ENCODE measurements at regions not wholly inside any gene's neighbourhood (a gene's known extent, or its start where the extent isn't known, plus 50 kb on each side); places are given as distances from the start of the nearest gene placed in this dataset.

GRCh38 chr15:93274257-93274656 is 185.2 kb upstream of the RGMA start:
- Histone ChIP-seq H3K4me3 (no peak overlapping the region), H3K9me3 (ENCODE audit: low read depth, low read length) (no peaks in the 10 kb centered on the region), H3K27ac (no peak overlapping the region), H3K9ac (ENCODE audit: insufficient read length) (no peak overlapping the region), H3K36me3 (ENCODE audit: insufficient read depth, low read length) (no peaks in the 10 kb centered on the region)
- TF ChIP-seq FOXP2 (optimal IDR thresholded peaks at IDR 0.05; ENCODE audit: control extremely low read depth, extremely low read length, insufficient read depth) (no peak), EZH2 (IDR thresholded peaks at IDR 0.05) (no peak), POLR2AphosphoS5 (IDR thresholded peaks at IDR 0.05; ENCODE audit: borderline replicate concordance, low read depth, low read length) (no peak)
- DNase-seq (ENCODE audit: low read depth, low spot score), result no peak

DNA sequence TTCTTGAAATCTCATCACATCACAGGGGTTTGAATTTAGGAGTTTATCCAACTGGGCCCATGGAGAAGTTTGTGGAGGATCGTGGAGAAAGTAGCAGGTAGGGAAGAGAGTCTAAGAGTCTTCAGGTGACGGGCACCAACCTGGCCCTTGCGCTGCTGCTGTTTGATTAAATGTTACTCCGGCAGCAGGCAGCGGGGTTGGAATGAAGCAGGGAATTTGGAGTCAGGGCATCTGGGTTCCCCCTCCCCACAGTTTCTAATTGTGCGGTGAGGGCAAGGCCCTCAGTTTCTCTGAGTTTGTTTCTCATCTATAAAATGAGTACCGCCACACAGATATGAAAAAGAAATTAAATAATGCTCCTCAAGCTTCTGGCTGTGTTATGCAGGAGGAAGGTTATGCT is 182.9 kb upstream of the RGMA start:
- Histone ChIP-seq H3K27ac (no peak overlapping the region), H3K9me3 (ENCODE audit: low read depth, low read length) (no peaks in the 10 kb centered on the region), H3K9ac (ENCODE audit: insufficient read length) (no peak overlapping the region), H3K36me3 (ENCODE audit: insufficient read depth, low read length) (no peaks in the 10 kb centered on the region), H3K4me3 (no peak overlapping the region)
- TF ChIP-seq FOXP2 (optimal IDR thresholded peaks at IDR 0.05; ENCODE audit: control extremely low read depth, extremely low read length, insufficient read depth), result no peak
- no peak for DNase-seq (ENCODE audit: low read depth, low spot score)

DNA sequence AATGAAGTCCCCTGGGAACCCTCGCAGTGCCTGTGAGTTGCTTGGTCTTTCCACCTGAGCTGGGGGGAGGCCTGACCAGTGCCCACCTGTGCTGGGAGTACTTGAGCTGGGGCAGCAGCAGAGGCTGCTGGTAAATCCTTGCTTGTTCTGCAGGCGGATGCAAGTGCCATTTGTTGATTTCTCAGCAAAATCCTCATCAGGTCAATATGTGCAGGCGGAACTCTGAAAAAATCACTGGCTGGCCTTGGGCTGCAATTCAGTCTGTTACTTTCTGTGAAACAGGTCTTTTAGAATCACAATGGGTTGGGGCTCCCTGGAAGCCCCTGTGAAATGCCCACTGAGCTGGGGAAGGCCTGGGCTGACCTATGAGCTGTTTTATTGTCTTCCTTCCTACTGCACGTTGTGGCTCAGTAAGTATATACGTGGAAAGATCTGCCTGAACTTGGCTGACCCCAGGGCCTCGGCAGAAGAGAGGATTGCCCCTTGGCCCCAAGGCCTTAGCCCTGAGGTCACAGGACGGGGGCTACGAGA is 182.0 kb upstream of the RGMA start:
- no peaks in the 10 kb centered on the region for H3K9me3 ChIP-seq (ENCODE audit: low read depth, low read length)
- no peak overlapping the region for H3K4me3 ChIP-seq
- no peaks in the 10 kb centered on the region for H3K36me3 ChIP-seq (ENCODE audit: insufficient read depth, low read length)
- H3K9ac ChIP-seq (ENCODE audit: insufficient read length), result no peak overlapping the region
- no peak for DNase-seq (ENCODE audit: low read depth, low spot score)
- no peak overlapping the region for H3K27ac ChIP-seq
- TF ChIP-seq FOXP2 (optimal IDR thresholded peaks at IDR 0.05; ENCODE audit: control extremely low read depth, extremely low read length, insufficient read depth) (no peak), POLR2AphosphoS5 (IDR thresholded peaks at IDR 0.05; ENCODE audit: borderline replicate concordance, low read depth, low read length) (no peak), EZH2 (IDR thresholded peaks at IDR 0.05) (no peak)

GRCh38 chr15:93268066-93268465 is 179.1 kb upstream of the RGMA start:
- Histone ChIP-seq H3K27ac (no peak overlapping the region), H3K9ac (ENCODE audit: insufficient read length) (no peak overlapping the region), H3K9me3 (ENCODE audit: low read depth, low read length) (no peaks in the 10 kb centered on the region), H3K4me3 (no peak overlapping the region), H3K36me3 (ENCODE audit: insufficient read depth, low read length) (no peaks in the 10 kb centered on the region)
- TF ChIP-seq FOXP2 (optimal IDR thresholded peaks at IDR 0.05; ENCODE audit: control extremely low read depth, extremely low read length, insufficient read depth) (no peak), POLR2AphosphoS5 (IDR thresholded peaks at IDR 0.05; ENCODE audit: borderline replicate concordance, low read depth, low read length) (no peak), EZH2 (IDR thresholded peaks at IDR 0.05) (no peak)
- DNase-seq (ENCODE audit: low read depth, low spot score), result no peak

DNA sequence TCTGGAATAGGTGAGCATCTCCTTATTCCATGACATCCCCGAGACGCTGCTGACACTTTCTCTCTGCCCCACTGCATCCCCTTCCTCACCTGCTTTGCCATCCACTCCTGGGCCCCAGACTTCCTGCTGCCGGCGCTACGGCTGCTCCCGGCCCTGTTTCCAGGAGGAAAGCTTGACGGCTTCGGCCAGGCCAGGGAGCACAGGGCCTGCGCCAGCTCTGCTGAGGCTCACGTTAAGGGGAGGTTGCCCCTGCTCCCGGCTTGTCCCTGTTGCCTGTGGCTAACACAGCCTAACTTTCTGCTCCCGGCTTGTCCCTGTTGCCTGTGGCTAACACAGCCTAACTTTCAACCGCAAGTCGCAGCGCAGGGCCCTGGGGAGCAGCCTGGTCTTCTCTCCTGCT is 177.3 kb upstream of the RGMA start:
- Histone ChIP-seq H3K9ac (ENCODE audit: insufficient read length) (no peak overlapping the region), H3K27ac (no peak overlapping the region), H3K36me3 (ENCODE audit: insufficient read depth, low read length) (no peaks in the 10 kb centered on the region), H3K9me3 (ENCODE audit: low read depth, low read length) (no peaks in the 10 kb centered on the region), H3K4me3 (no peak overlapping the region)
- no peak for TF ChIP-seq POLR2AphosphoS5 (IDR thresholded peaks at IDR 0.05; ENCODE audit: borderline replicate concordance, low read depth, low read length)
- TF ChIP-seq FOXP2 (optimal IDR thresholded peaks at IDR 0.05; ENCODE audit: control extremely low read depth, extremely low read length, insufficient read depth), result no peak
- TF ChIP-seq EZH2 (IDR thresholded peaks at IDR 0.05), result no peak
- no peak for DNase-seq (ENCODE audit: low read depth, low spot score)

GRCh38 chr15:93265111-93265556 is 176.1 kb upstream of the RGMA start:
- no peak for DNase-seq (ENCODE audit: low read depth, low spot score)

GRCh38 chr15:93261845-93262244 is 172.8 kb upstream of the RGMA start:
- Histone ChIP-seq H3K4me3 (no peak overlapping the region), H3K27ac (no peak overlapping the region), H3K9ac (ENCODE audit: insufficient read length) (no peak overlapping the region), H3K9me3 (ENCODE audit: low read depth, low read length) (no peaks in the 10 kb centered on the region), H3K36me3 (ENCODE audit: insufficient read depth, low read length) (no peaks in the 10 kb centered on the region)
- DNase-seq (ENCODE audit: low read depth, low spot score), result no peak
- no peak for TF ChIP-seq FOXP2 (optimal IDR thresholded peaks at IDR 0.05; ENCODE audit: control extremely low read depth, extremely low read length, insufficient read depth)
- no peak for TF ChIP-seq EZH2 (IDR thresholded peaks at IDR 0.05)
- TF ChIP-seq POLR2AphosphoS5 (IDR thresholded peaks at IDR 0.05; ENCODE audit: borderline replicate concordance, low read depth, low read length), result no peak

More at GRCh38 chr15:93265111-93265556, 176.1 kb upstream of the RGMA start:
- Histone ChIP-seq H3K4me3 (no peak overlapping the region), H3K27ac (no peak overlapping the region), H3K9me3 (ENCODE audit: low read depth, low read length) (no peaks in the 10 kb centered on the region), H3K9ac (ENCODE audit: insufficient read length) (no peak overlapping the region), H3K36me3 (ENCODE audit: insufficient read depth, low read length) (no peaks in the 10 kb centered on the region)
- TF ChIP-seq FOXP2 (optimal IDR thresholded peaks at IDR 0.05; ENCODE audit: control extremely low read depth, extremely low read length, insufficient read depth) (no peak), POLR2AphosphoS5 (IDR thresholded peaks at IDR 0.05; ENCODE audit: borderline replicate concordance, low read depth, low read length) (no peak), EZH2 (IDR thresholded peaks at IDR 0.05) (no peak)

DNA sequence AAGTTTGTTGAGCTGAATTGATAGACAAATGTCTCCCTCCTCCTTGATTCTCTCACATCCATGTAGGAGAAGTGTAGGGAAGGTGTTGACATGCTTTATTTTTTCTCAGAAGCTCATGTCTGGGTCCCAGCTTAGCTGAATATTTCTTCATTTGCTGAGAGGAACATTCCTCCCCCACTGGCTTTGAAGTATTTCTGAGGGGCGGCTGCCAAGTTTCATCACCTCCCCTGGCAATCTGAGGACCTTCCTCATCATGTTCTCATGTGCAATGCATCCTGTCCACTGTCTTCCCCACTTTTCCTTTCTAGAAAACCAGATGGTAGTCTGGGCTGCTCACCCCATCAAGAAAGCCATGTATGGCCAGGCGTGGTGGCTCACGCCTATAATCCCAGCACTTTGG is 168.9 kb upstream of the RGMA start:
- Histone ChIP-seq H3K27ac (no peak overlapping the region), H3K36me3 (ENCODE audit: insufficient read depth, low read length) (no peaks in the 10 kb centered on the region), H3K9me3 (ENCODE audit: low read depth, low read length) (no peaks in the 10 kb centered on the region), H3K9ac (ENCODE audit: insufficient read length) (no peak overlapping the region), H3K4me3 (no peak overlapping the region)
- DNase-seq (ENCODE audit: low read depth, low spot score), result no peak
- no peak for TF ChIP-seq EZH2 (IDR thresholded peaks at IDR 0.05)
- no peak for TF ChIP-seq FOXP2 (optimal IDR thresholded peaks at IDR 0.05; ENCODE audit: control extremely low read depth, extremely low read length, insufficient read depth)
- TF ChIP-seq POLR2AphosphoS5 (IDR thresholded peaks at IDR 0.05; ENCODE audit: borderline replicate concordance, low read depth, low read length), result no peak

DNA sequence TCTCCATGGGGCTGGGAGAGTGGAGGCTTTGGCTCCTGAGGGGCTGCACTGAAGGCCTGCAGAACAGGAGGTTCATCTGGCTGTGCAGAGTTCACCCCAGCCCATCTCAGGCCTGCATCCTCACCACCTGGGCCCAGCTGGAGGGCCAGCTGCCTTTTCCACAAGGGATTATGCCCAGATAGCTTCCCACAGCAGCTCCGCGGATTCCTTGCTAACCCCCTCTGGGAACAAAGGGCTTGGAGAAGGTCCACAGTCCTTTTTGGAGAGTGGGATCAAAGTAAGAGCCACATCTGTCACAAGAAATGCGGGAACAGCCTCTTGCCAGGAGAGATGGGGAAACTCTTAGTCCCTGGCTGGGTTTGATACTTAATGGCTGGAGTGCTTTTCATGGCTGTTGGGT is 164.7 kb upstream of the RGMA start:
- no peaks in the 10 kb centered on the region for H3K9me3 ChIP-seq (ENCODE audit: low read depth, low read length)
- H3K4me3 ChIP-seq, result no peak overlapping the region
- no peak overlapping the region for H3K27ac ChIP-seq
- H3K9ac ChIP-seq (ENCODE audit: insufficient read length), result no peak overlapping the region
- no peak for DNase-seq (ENCODE audit: low read depth, low spot score)
- no peaks in the 10 kb centered on the region for H3K36me3 ChIP-seq (ENCODE audit: insufficient read depth, low read length)
- TF ChIP-seq POLR2AphosphoS5 (IDR thresholded peaks at IDR 0.05; ENCODE audit: borderline replicate concordance, low read depth, low read length) (no peak), EZH2 (IDR thresholded peaks at IDR 0.05) (no peak), FOXP2 (optimal IDR thresholded peaks at IDR 0.05; ENCODE audit: control extremely low read depth, extremely low read length, insufficient read depth) (no peak)

Measured in SK-N-MC (cell line).